ENCODE measurements at regions not wholly inside any gene's neighbourhood (a gene's known extent, or its start where the extent isn't known, plus 50 kb on each side); places are given as distances from the start of the nearest gene placed in this dataset.

DNA sequence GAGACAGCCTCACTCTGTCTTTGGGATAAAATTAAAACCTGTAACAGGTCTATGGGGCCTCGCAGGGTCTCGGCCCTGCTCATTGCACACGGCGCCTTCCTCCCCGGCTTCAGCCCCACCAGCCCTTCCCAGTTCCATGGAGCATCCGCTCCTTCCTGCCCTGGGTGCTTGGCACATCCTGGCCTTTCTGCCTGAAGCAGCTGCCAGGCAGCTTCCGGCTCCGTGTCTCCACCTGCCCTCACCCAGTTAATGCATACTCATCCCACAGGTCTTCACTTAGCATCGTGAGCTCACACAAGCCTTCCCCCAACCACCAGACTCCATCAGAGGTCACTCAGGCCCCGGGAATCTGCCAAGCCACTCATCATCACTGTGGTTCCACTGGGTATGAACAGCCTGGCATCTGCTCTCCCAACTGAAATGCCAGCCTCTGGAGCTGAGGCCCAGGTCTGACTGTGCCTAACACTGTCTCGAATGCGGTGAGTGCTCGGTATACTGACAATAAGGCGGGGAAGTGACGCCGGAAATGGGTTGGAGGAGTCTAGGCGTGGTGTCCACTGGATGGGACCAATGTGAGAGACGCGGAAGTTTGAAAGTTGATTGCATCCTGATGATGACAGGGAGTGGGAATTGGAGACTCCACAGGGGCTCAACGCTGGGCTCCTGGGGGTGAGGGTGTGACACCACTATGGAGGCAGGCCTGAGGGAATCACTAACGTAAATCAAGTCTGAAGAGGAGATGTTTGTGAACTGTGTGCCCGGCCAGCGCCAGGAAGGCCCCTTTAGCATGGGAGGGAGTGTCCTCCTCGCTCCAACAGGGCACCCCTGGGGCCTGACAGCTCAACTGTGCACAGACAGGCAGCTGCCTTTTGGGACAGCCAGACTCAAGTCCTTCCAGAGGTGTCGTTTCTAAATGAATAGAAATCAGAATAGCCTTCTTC lies 245.8 kb downstream of the TTLL2 start:
- Histone ChIP-seq H3K36me3 (ENCODE audit: control insufficient read depth, insufficient read depth, low read length) (no peaks in the 10 kb centered on the region), H3K4me1 (ENCODE audit: control insufficient read depth, insufficient read depth, low read length) (peaks cover 59% of the 10 kb centered on the region), H3K9me3 (replicated peaks; ENCODE audit: control insufficient read depth, low read depth, low read length) (no peaks in the 10 kb centered on the region), H3K27me3 (ENCODE audit: control insufficient read depth, insufficient read depth, low read length) (peaks cover 3% of the 10 kb centered on the region), H3K27ac (ENCODE audit: low read length) (no peak overlapping the region), H3K4me3 (ENCODE audit: low read length) (no peak overlapping the region)
- 93% methylated on average over 20 of the region's 25 CpGs for WGBS (ENCODE audit: insufficient coverage)
- DNase-seq = peak; percentile 14

GRCh38 chr6:167571550-167571949 lies 246.7 kb downstream of the TTLL2 start:
- Histone ChIP-seq H3K36me3 (ENCODE audit: control insufficient read depth, insufficient read depth, low read length) (no peaks in the 10 kb centered on the region), H3K27ac (ENCODE audit: low read length) (no peak overlapping the region), H3K9me3 (replicated peaks; ENCODE audit: control insufficient read depth, low read depth, low read length) (no peaks in the 10 kb centered on the region), H3K4me3 (ENCODE audit: low read length) (no peak overlapping the region), H3K4me1 (ENCODE audit: control insufficient read depth, insufficient read depth, low read length) (peaks cover 50% of the 10 kb centered on the region), H3K27me3 (ENCODE audit: control insufficient read depth, insufficient read depth, low read length) (peaks cover 7% of the 10 kb centered on the region)
- 42% methylated on average over 3 of the region's 9 CpGs for WGBS (ENCODE audit: insufficient coverage)
- DNase-seq = peak; percentile 66

- Histone ChIP-seq H3K36me3 (ENCODE audit: control insufficient read depth, insufficient read depth, low read length) (no peaks in the 10 kb centered on the region), H3K4me1 (ENCODE audit: control insufficient read depth, insufficient read depth, low read length) (peaks cover 45% of the 10 kb centered on the region), H3K27me3 (ENCODE audit: control insufficient read depth, insufficient read depth, low read length) (peaks cover 11% of the 10 kb centered on the region), H3K4me3 (ENCODE audit: low read length) (no peak overlapping the region), H3K9me3 (replicated peaks; ENCODE audit: control insufficient read depth, low read depth, low read length) (no peaks in the 10 kb centered on the region), H3K27ac (ENCODE audit: low read length) (peak overlapping the region; percentile 6)
- DNase-seq = peak; percentile 1
- 91% methylated on average over 9 of the region's 10 CpGs for WGBS (ENCODE audit: insufficient coverage)
Observed at GRCh38 chr6:167572106-167572505, 247.2 kb downstream of the TTLL2 start.

DNA sequence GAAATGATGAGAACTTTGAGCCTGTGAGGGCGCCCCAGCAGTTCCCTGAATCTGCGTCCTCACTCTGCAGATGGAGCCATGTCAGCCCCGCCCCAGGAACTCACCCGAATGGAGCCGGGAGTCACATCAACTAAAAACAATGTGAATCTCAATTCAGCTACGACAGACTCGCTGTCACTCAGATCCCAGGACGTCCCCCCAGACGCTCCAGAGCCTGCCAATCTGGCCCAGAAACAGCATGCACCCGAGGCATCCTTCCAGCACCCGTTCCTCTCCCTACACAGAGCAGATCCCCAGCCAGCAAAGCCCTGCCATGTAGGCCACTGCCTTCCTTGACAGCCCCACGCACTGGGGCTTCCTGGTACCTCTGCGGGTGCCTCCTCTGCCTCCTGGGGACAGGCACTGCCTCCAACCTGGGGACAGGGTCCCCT lies 248.0 kb downstream of the TTLL2 start:
- DNase-seq = peak; percentile 56
- peaks cover 11% of the 10 kb centered on the region for H3K27me3 ChIP-seq (ENCODE audit: control insufficient read depth, insufficient read depth, low read length)
- WGBS (ENCODE audit: insufficient coverage) = 42% methylated on average over 8 of the region's 13 CpGs
- H3K4me1 ChIP-seq (ENCODE audit: control insufficient read depth, insufficient read depth, low read length) = peaks cover 41% of the 10 kb centered on the region
- H3K9me3 ChIP-seq (replicated peaks; ENCODE audit: control insufficient read depth, low read depth, low read length) = no peaks in the 10 kb centered on the region
- H3K36me3 ChIP-seq (ENCODE audit: control insufficient read depth, insufficient read depth, low read length) = no peaks in the 10 kb centered on the region
- H3K4me3 ChIP-seq (ENCODE audit: low read length) = no peak overlapping the region
- H3K27ac ChIP-seq (ENCODE audit: low read length) = peak overlapping the region; percentile 76

GRCh38 chr6:167573461-167574215 lies 248.8 kb downstream of the TTLL2 start:
- H3K9me3 ChIP-seq (replicated peaks; ENCODE audit: control insufficient read depth, low read depth, low read length) = no peaks in the 10 kb centered on the region
- H3K36me3 ChIP-seq (ENCODE audit: control insufficient read depth, insufficient read depth, low read length) = no peaks in the 10 kb centered on the region
- peaks cover 11% of the 10 kb centered on the region for H3K27me3 ChIP-seq (ENCODE audit: control insufficient read depth, insufficient read depth, low read length)
- 30% methylated on average over 12 of the region's 16 CpGs for WGBS (ENCODE audit: insufficient coverage)
- DNase-seq = peak; percentile 91
- no peak overlapping the region for H3K4me3 ChIP-seq (ENCODE audit: low read length)
- H3K27ac ChIP-seq (ENCODE audit: low read length) = peak overlapping the region; percentile 76
- peaks cover 42% of the 10 kb centered on the region for H3K4me1 ChIP-seq (ENCODE audit: control insufficient read depth, insufficient read depth, low read length)

GRCh38 chr6:167574431-167575151 lies 249.7 kb downstream of the TTLL2 start:
- peaks cover 11% of the 10 kb centered on the region for H3K27me3 ChIP-seq (ENCODE audit: control insufficient read depth, insufficient read depth, low read length)
- DNase-seq = peak; percentile 70
- 49% methylated on average over 25 of the region's 29 CpGs for WGBS (ENCODE audit: insufficient coverage)
- H3K9me3 ChIP-seq (replicated peaks; ENCODE audit: control insufficient read depth, low read depth, low read length) = no peaks in the 10 kb centered on the region
- H3K27ac ChIP-seq (ENCODE audit: low read length) = peak overlapping the region; percentile 69
- peaks cover 42% of the 10 kb centered on the region for H3K4me1 ChIP-seq (ENCODE audit: control insufficient read depth, insufficient read depth, low read length)
- H3K36me3 ChIP-seq (ENCODE audit: control insufficient read depth, insufficient read depth, low read length) = no peaks in the 10 kb centered on the region
- no peak overlapping the region for H3K4me3 ChIP-seq (ENCODE audit: low read length)

- Histone ChIP-seq H3K4me1 (ENCODE audit: control insufficient read depth, insufficient read depth, low read length) (peaks cover 45% of the 10 kb centered on the region), H3K36me3 (ENCODE audit: control insufficient read depth, insufficient read depth, low read length) (no peaks in the 10 kb centered on the region), H3K27ac (ENCODE audit: low read length) (no peak overlapping the region), H3K9me3 (replicated peaks; ENCODE audit: control insufficient read depth, low read depth, low read length) (no peaks in the 10 kb centered on the region), H3K4me3 (ENCODE audit: low read length) (no peak overlapping the region), H3K27me3 (ENCODE audit: control insufficient read depth, insufficient read depth, low read length) (peaks cover 11% of the 10 kb centered on the region)
- no peak for DNase-seq
- WGBS (ENCODE audit: insufficient coverage) = 89% methylated on average over 14 of the region's 23 CpGs
Observed at GRCh38 chr6:167575158-167575696, 250.3 kb downstream of the TTLL2 start.

- WGBS (ENCODE audit: insufficient coverage) = 90% methylated on average over 19 of the region's 23 CpGs
- no peak overlapping the region for H3K4me3 ChIP-seq (ENCODE audit: low read length)
- DNase-seq = peak; percentile 3
- H3K27me3 ChIP-seq (ENCODE audit: control insufficient read depth, insufficient read depth, low read length) = peaks cover 11% of the 10 kb centered on the region
- no peaks in the 10 kb centered on the region for H3K36me3 ChIP-seq (ENCODE audit: control insufficient read depth, insufficient read depth, low read length)
- peaks cover 43% of the 10 kb centered on the region for H3K4me1 ChIP-seq (ENCODE audit: control insufficient read depth, insufficient read depth, low read length)
- H3K9me3 ChIP-seq (replicated peaks; ENCODE audit: control insufficient read depth, low read depth, low read length) = no peaks in the 10 kb centered on the region
- no peak overlapping the region for H3K27ac ChIP-seq (ENCODE audit: low read length)
Observed at GRCh38 chr6:167576050-167576741, 250.5 kb upstream of the AFDN start.

GRCh38 chr6:167576828-167577503 lies 249.7 kb upstream of the AFDN start:
- DNase-seq = peak; percentile 21
- 73% methylated on average over 11 of the region's 21 CpGs for WGBS (ENCODE audit: insufficient coverage)

More at GRCh38 chr6:167576828-167577503, 249.7 kb upstream of the AFDN start:
- H3K27ac ChIP-seq (ENCODE audit: low read length) = no peak overlapping the region
- H3K9me3 ChIP-seq (replicated peaks; ENCODE audit: control insufficient read depth, low read depth, low read length) = no peaks in the 10 kb centered on the region
- H3K27me3 ChIP-seq (ENCODE audit: control insufficient read depth, insufficient read depth, low read length) = peaks cover 8% of the 10 kb centered on the region
- H3K4me3 ChIP-seq (ENCODE audit: low read length) = no peak overlapping the region
- no peaks in the 10 kb centered on the region for H3K36me3 ChIP-seq (ENCODE audit: control insufficient read depth, insufficient read depth, low read length)
- H3K4me1 ChIP-seq (ENCODE audit: control insufficient read depth, insufficient read depth, low read length) = peaks cover 38% of the 10 kb centered on the region
